ENCODE measurements at regions not wholly inside any gene's neighbourhood (a gene's known extent, or its start where the extent isn't known, plus 50 kb on each side); places are given as distances from the start of the nearest gene placed in this dataset.

DNA sequence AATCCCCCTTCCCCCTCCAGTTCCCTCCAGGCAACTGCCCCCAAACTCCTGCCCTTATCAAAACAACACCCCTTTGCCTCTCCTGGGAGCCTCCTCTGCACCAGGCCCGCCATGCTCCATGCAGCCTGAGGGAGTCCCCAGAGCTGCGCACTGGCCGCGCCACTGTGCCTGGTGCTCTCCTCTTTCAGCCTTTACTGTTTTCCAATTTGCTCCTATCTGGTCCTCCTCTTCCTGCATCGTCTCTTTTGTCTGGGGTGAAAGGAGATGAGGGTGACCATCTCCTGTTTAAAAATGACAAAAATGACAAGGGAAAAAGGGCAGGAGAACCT is 165.8 kb upstream of the ADCY1 start:
- H3K4me3 ChIP-seq (ENCODE audit: low read length in 2 of 2) = no peak overlapping the region
- H3K27me3 ChIP-seq (ENCODE audit: control insufficient read depth in 3 of 3, insufficient read depth in 3 of 3, low read depth in 1 of 3, low read length in 3 of 3) = no peaks in the 10 kb centered on the region
- H3K36me3 ChIP-seq (replicated peaks in 1 of 2; ENCODE audit: control insufficient read depth in 2 of 2, insufficient read depth in 2 of 2, low read length in 2 of 2) = no peaks in the 10 kb centered on the region
- peaks cover 0 to 3% of the 10 kb centered on the region in 2 donors for H3K9me3 ChIP-seq (replicated peaks in 1 of 2; ENCODE audit: control insufficient read depth in 2 of 2, insufficient read depth in 1 of 2, low read depth in 1 of 2, low read length in 2 of 2)
- H3K23ac ChIP-seq (ENCODE audit: low read depth, low read length, poor library complexity) = peak overlapping the region; percentile 32
- H2BK12ac ChIP-seq (ENCODE audit: low read length) = no peak overlapping the region
- H2AFZ ChIP-seq (ENCODE audit: low read length) = no peak overlapping the region
- no peak overlapping the region for H3K27ac ChIP-seq (replicated peaks; ENCODE audit: low read length)
- no peak overlapping the region for H2AK5ac ChIP-seq (ENCODE audit: low read depth, low read length)
- H3K9ac ChIP-seq (ENCODE audit: low read depth, low read length, poor library complexity) = no peak overlapping the region
- no peak for DNase-seq (ENCODE audit: low spot score)
- H2BK5ac ChIP-seq (ENCODE audit: low read length) = no peak overlapping the region
- peak overlapping the region; percentile 10 for H3K14ac ChIP-seq (ENCODE audit: low read length)
- no peak overlapping the region for H4K91ac ChIP-seq (ENCODE audit: low read depth, low read length, poor library complexity)
- WGBS, 2 donors (ENCODE audit: extremely low coverage in 2 of 2, insufficient read length in 2 of 2, insufficient replicate concordance in 1 of 2) = no CpG with 5 or more reads among the region's 5 CpGs
- peak overlapping the region; percentile 30 for H3K18ac ChIP-seq (ENCODE audit: low read length)
- H4K8ac ChIP-seq (ENCODE audit: low read depth, low read length) = no peak overlapping the region
- H3K4me2 ChIP-seq (ENCODE audit: insufficient read depth, low read length, poor library complexity, severe bottlenecking) = no peak overlapping the region
- no peak overlapping the region for H3K4ac ChIP-seq (ENCODE audit: low read length)
- H3K4me1 ChIP-seq (ENCODE audit: control insufficient read depth in 2 of 2, insufficient read depth in 1 of 2, low read depth in 1 of 2, low read length in 2 of 2) = no peaks in the 10 kb centered on the region
- no peak overlapping the region for H2BK120ac ChIP-seq (ENCODE audit: low read depth, low read length)
- no peaks in the 10 kb centered on the region for H3K79me1 ChIP-seq (ENCODE audit: low read depth, low read length)
- no peak overlapping the region for H2BK15ac ChIP-seq (ENCODE audit: low read length)

DNA sequence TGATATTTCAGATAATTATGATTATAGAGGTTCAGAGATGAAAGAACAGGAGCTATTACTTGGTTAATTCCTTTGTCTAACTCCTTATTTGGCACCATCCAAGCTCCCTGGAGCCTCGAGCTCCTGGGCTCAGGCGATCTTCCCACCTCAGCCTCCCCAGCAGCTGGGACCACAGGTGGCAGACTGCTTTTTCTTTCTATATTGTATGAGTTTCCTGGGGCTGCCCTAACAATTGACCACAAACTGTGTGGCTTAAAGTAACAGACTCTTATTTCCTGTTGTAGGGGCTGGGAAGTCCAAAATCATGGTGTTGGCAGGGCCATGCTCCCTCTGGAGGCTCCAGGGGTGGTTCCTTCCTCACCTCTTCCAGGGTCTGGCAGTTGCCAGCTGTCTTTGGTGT is 163.3 kb upstream of the ADCY1 start:
- H4K91ac ChIP-seq (ENCODE audit: low read depth, low read length, poor library complexity) = no peak overlapping the region
- no peaks in the 10 kb centered on the region for H3K79me1 ChIP-seq (ENCODE audit: low read depth, low read length)
- H3K4me2 ChIP-seq (ENCODE audit: insufficient read depth, low read length, poor library complexity, severe bottlenecking) = no peak overlapping the region
- H3K9ac ChIP-seq (ENCODE audit: low read depth, low read length, poor library complexity) = no peak overlapping the region
- no peak overlapping the region for H3K27ac ChIP-seq (replicated peaks; ENCODE audit: low read length)
- no peak overlapping the region for H2BK5ac ChIP-seq (ENCODE audit: low read length)
- no peaks in the 10 kb centered on the region for H3K4me1 ChIP-seq (ENCODE audit: control insufficient read depth in 2 of 2, insufficient read depth in 1 of 2, low read depth in 1 of 2, low read length in 2 of 2)
- H3K4me3 ChIP-seq (ENCODE audit: low read length in 2 of 2) = no peak overlapping the region
- H3K23ac ChIP-seq (ENCODE audit: low read depth, low read length, poor library complexity) = no peak overlapping the region
- no peak overlapping the region for H2BK120ac ChIP-seq (ENCODE audit: low read depth, low read length)
- no peak overlapping the region for H2AFZ ChIP-seq (ENCODE audit: low read length)
- no peak overlapping the region for H3K14ac ChIP-seq (ENCODE audit: low read length)
- DNase-seq (ENCODE audit: low spot score) = no peak
- H3K9me3 ChIP-seq (replicated peaks in 1 of 2; ENCODE audit: control insufficient read depth in 2 of 2, insufficient read depth in 1 of 2, low read depth in 1 of 2, low read length in 2 of 2) = peaks cover 0 to 3% of the 10 kb centered on the region in 2 donors
- H2AK5ac ChIP-seq (ENCODE audit: low read depth, low read length) = no peak overlapping the region
- no peak overlapping the region for H3K18ac ChIP-seq (ENCODE audit: low read length)
- no CpG with 5 or more reads among the region's 2 CpGs for WGBS, 2 donors (ENCODE audit: extremely low coverage in 2 of 2, insufficient read length in 2 of 2, insufficient replicate concordance in 1 of 2)
- no peak overlapping the region for H2BK15ac ChIP-seq (ENCODE audit: low read length)
- H3K36me3 ChIP-seq (replicated peaks in 1 of 2; ENCODE audit: control insufficient read depth in 2 of 2, insufficient read depth in 2 of 2, low read length in 2 of 2) = no peaks in the 10 kb centered on the region
- no peaks in the 10 kb centered on the region for H3K27me3 ChIP-seq (ENCODE audit: control insufficient read depth in 3 of 3, insufficient read depth in 3 of 3, low read depth in 1 of 3, low read length in 3 of 3)
- H2BK12ac ChIP-seq (ENCODE audit: low read length) = no peak overlapping the region
- no peak overlapping the region for H3K4ac ChIP-seq (ENCODE audit: low read length)
- H4K8ac ChIP-seq (ENCODE audit: low read depth, low read length) = no peak overlapping the region

DNA sequence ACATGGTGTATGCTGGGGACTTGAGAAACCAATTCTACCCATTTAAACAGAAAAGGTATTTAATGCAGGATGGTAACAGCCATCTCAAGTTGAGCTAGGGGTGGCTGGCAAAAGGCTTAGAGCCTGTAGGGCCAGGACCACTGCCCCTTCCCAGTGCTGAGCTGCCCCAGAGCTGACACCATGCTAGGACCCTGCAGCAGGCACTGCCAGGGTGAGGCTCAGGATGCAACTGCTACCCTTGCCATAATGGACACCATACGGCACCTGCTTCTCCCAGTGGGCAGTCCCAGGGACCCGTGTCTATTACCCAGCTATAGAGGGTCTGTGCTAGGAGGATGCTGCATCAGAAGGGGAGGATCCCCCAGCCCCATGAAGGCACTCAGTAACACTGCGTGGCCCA is 160.7 kb upstream of the ADCY1 start:
- no peak overlapping the region for H3K4me2 ChIP-seq (ENCODE audit: insufficient read depth, low read length, poor library complexity, severe bottlenecking)
- no peak overlapping the region for H4K91ac ChIP-seq (ENCODE audit: low read depth, low read length, poor library complexity)
- no peak overlapping the region for H3K14ac ChIP-seq (ENCODE audit: low read length)
- no peak overlapping the region for H3K4ac ChIP-seq (ENCODE audit: low read length)
- H2AK5ac ChIP-seq (ENCODE audit: low read depth, low read length) = no peak overlapping the region
- H2AFZ ChIP-seq (ENCODE audit: low read length) = no peak overlapping the region
- H2BK5ac ChIP-seq (ENCODE audit: low read length) = no peak overlapping the region
- H3K27me3 ChIP-seq (ENCODE audit: control insufficient read depth in 3 of 3, insufficient read depth in 3 of 3, low read depth in 1 of 3, low read length in 3 of 3) = peaks cover 0 to 5% (median 0%) of the 10 kb centered on the region in 3 experiments
- H3K27ac ChIP-seq (replicated peaks; ENCODE audit: low read length) = no peak overlapping the region
- H3K9ac ChIP-seq (ENCODE audit: low read depth, low read length, poor library complexity) = peak overlapping the region; percentile 38
- H2BK15ac ChIP-seq (ENCODE audit: low read length) = no peak overlapping the region
- no peaks in the 10 kb centered on the region for H3K79me1 ChIP-seq (ENCODE audit: low read depth, low read length)
- no peak overlapping the region for H4K8ac ChIP-seq (ENCODE audit: low read depth, low read length)
- H3K36me3 ChIP-seq (replicated peaks in 1 of 2; ENCODE audit: control insufficient read depth in 2 of 2, insufficient read depth in 2 of 2, low read length in 2 of 2) = no peaks in the 10 kb centered on the region
- no peak overlapping the region for H2BK12ac ChIP-seq (ENCODE audit: low read length)
- peaks cover 0 to 3% of the 10 kb centered on the region in 2 donors for H3K9me3 ChIP-seq (replicated peaks in 1 of 2; ENCODE audit: control insufficient read depth in 2 of 2, insufficient read depth in 1 of 2, low read depth in 1 of 2, low read length in 2 of 2)
- no peak overlapping the region for H3K4me3 ChIP-seq (ENCODE audit: low read length in 2 of 2)
- no CpG with 5 or more reads among the region's 3 CpGs for WGBS, 2 donors (ENCODE audit: extremely low coverage in 2 of 2, insufficient read length in 2 of 2, insufficient replicate concordance in 1 of 2)
- no peak for DNase-seq (ENCODE audit: low spot score)
- H3K23ac ChIP-seq (ENCODE audit: low read depth, low read length, poor library complexity) = no peak overlapping the region
- H2BK120ac ChIP-seq (ENCODE audit: low read depth, low read length) = no peak overlapping the region
- H3K18ac ChIP-seq (ENCODE audit: low read length) = no peak overlapping the region
- H3K4me1 ChIP-seq (ENCODE audit: control insufficient read depth in 2 of 2, insufficient read depth in 1 of 2, low read depth in 1 of 2, low read length in 2 of 2) = no peaks in the 10 kb centered on the region

DNA sequence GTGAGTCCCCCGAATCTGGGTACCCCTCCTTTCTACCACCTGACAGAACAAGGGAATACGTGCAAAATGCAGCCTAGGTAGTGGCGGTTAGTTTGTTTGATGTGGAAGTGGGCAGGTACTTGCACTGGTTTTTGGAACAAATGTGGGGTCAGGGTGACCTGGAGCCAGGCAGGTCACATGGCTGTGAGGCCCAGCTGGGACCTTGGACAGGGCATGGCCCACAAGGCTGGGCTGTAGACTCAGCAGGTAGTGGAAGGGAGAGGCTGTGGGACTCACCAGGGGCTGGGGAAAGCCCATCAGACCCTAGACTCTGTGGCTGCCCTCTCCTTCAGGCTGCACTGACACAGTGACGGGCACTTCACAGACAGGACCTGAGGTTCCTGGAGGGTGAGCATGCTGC is 159.9 kb upstream of the ADCY1 start:
- Histone ChIP-seq H2BK12ac (ENCODE audit: low read length) (no peak overlapping the region), H2AFZ (ENCODE audit: low read length) (no peak overlapping the region), H3K18ac (ENCODE audit: low read length) (no peak overlapping the region), H4K8ac (ENCODE audit: low read depth, low read length) (no peak overlapping the region), H4K91ac (ENCODE audit: low read depth, low read length, poor library complexity) (no peak overlapping the region), H3K9ac (ENCODE audit: low read depth, low read length, poor library complexity) (no peak overlapping the region), H3K36me3 (replicated peaks in 1 of 2; ENCODE audit: control insufficient read depth in 2 of 2, insufficient read depth in 2 of 2, low read length in 2 of 2) (no peaks in the 10 kb centered on the region), H3K4ac (ENCODE audit: low read length) (no peak overlapping the region), H3K4me3 (ENCODE audit: low read length in 2 of 2) (no peak overlapping the region), H3K27me3 (ENCODE audit: control insufficient read depth in 3 of 3, insufficient read depth in 3 of 3, low read depth in 1 of 3, low read length in 3 of 3) (peaks cover 0 to 5% (median 0%) of the 10 kb centered on the region in 3 experiments), H3K27ac (replicated peaks; ENCODE audit: low read length) (no peak overlapping the region), H2BK15ac (ENCODE audit: low read length) (no peak overlapping the region), H2BK120ac (ENCODE audit: low read depth, low read length) (no peak overlapping the region), H3K14ac (ENCODE audit: low read length) (no peak overlapping the region), H3K23ac (ENCODE audit: low read depth, low read length, poor library complexity) (no peak overlapping the region), H2AK5ac (ENCODE audit: low read depth, low read length) (no peak overlapping the region), H3K4me2 (ENCODE audit: insufficient read depth, low read length, poor library complexity, severe bottlenecking) (no peak overlapping the region), H3K79me1 (ENCODE audit: low read depth, low read length) (no peaks in the 10 kb centered on the region), H3K9me3 (replicated peaks in 1 of 2; ENCODE audit: control insufficient read depth in 2 of 2, insufficient read depth in 1 of 2, low read depth in 1 of 2, low read length in 2 of 2) (peaks cover 0 to 3% of the 10 kb centered on the region in 2 donors), H2BK5ac (ENCODE audit: low read length) (no peak overlapping the region), H3K4me1 (ENCODE audit: control insufficient read depth in 2 of 2, insufficient read depth in 1 of 2, low read depth in 1 of 2, low read length in 2 of 2) (no peaks in the 10 kb centered on the region)
- DNase-seq (ENCODE audit: low spot score) = no peak
- whole genome bisulfite sequencing, 2 donors (ENCODE audit: extremely low coverage in 2 of 2, insufficient read length in 2 of 2, insufficient replicate concordance in 1 of 2) = no CpG with 5 or more reads among the region's 4 CpGs

Measured in neuronal stem cell (in vitro differentiated cells).